K562 (cell line): ENCODE measurements at regions not wholly inside any gene's neighbourhood (a gene's known extent, or its start where the extent isn't known, plus 50 kb on each side); places are given as distances from the start of the nearest gene placed in this dataset.

Source experiments
- ATAC-seq: fragments of 200-7000 bp; cut with Tn5 transposase; 3 replicates; pipeline ENCODE4 v1.9.1; 2020; ENCODE audit warnings: moderate library complexity
- BruUV-seq: library from RNA; stranded (reverse); fragments of 400-500 nt; replicated peaks from 2 replicates; lab custom pipeline; 2021; lab: Mats Ljungman, UMichigan
- CTCF ChIA-PET: fragments of 300-600 bp; formaldehyde crosslinking; extraction: SDS; loops from one replicate; lab custom pipeline; 2021; ENCODE audit warnings: low intra/inter-chr PET ratio; lab: Yijun Ruan, JAX
- POLR2A ChIA-PET: fragments of 300-600, 350-650 bp; sonication (Branson Sonifier 250); formaldehyde crosslinking; extraction: SDS; loops from one replicate; lab custom pipeline; 2021; ENCODE audit warnings: antibody characterized with exemption, inconsistent platforms; lab: Yijun Ruan, JAX
- DNase-seq, 4 experiments: peaks; one replicate each; pipeline versions ENCODE4 v3.0.0 to v3.0.0-alpha.2; 2011 to 2018; ENCODE audit warnings: low spot score in 3 of 4, mixed read lengths in 3 of 4; ENCODE audit errors: extremely low read depth in 1 of 4
- FAIRE-seq: peaks from 2 replicates; lab custom pipeline; 2011; peaks lifted over from hg19 to GRCh38; lab: Jason Lieb, UNC
- H2AFZ ChIP-seq: 2 replicates; pipeline ENCODE4 v1.6.0; 2011; ENCODE audit warnings: low read depth, low read length, control low read depth, inconsistent platforms
- H3K27ac ChIP-seq: fragments of 200-600 bp; 3 replicates; pipeline ENCODE4 v1.8.0; 2011; ENCODE audit warnings: low read depth, mild to moderate bottlenecking, control low read depth, inconsistent platforms, low read length, moderate library complexity, mixed read lengths; ENCODE audit errors: extremely low read depth
- H3K27me3 ChIP-seq, 2 experiments: fragments of 300-600 bp in 1 of 2; 2 replicates in 1 of 2; 3 replicates in 1 of 2; pipeline versions ENCODE4 v1.6.0 to v1.8.0; 2011; ENCODE audit warnings: inconsistent platforms in 2 of 2, low read length in 2 of 2, mild to moderate bottlenecking in 1 of 2, mixed read lengths in 1 of 2, moderate library complexity in 1 of 2; ENCODE audit not compliant: control insufficient read depth in 2 of 2, insufficient read depth in 2 of 2
- H3K36me3 ChIP-seq: fragments of 300-600 bp; 3 replicates; pipeline ENCODE4 v1.8.0; 2011; ENCODE audit warnings: mild to moderate bottlenecking, low read length, inconsistent platforms; ENCODE audit not compliant: control insufficient read depth, insufficient read depth
- H3K4me1 ChIP-seq, 2 experiments: fragments of 200-600 bp in 1 of 2; replicated peaks in 1 of 2; 2 replicates in 1 of 2; 3 replicates in 1 of 2; pipeline versions ENCODE4 v1.5.1 to v1.8.0; 2011; ENCODE audit warnings: inconsistent platforms in 2 of 2, low read length in 2 of 2, mild to moderate bottlenecking in 1 of 2, mixed read lengths in 1 of 2, moderate library complexity in 1 of 2; ENCODE audit not compliant: control insufficient read depth in 2 of 2, insufficient read depth in 2 of 2
- H3K4me2 ChIP-seq: 2 replicates; pipeline ENCODE4 v1.6.1; 2011; ENCODE audit warnings: low read length, control low read depth, inconsistent platforms, mixed read lengths; ENCODE audit not compliant: insufficient read depth
- H3K4me3 ChIP-seq: fragments of 200-600 bp; sonication (generic), shearing (Covaris generic); 2 replicates; pipeline ENCODE4 v1.5.1; 2016; ENCODE audit warnings: control low read depth, inconsistent platforms
- H3K79me2 ChIP-seq: fragments of 200-600 bp; 3 replicates; pipeline ENCODE4 v1.8.0; 2011; ENCODE audit warnings: low read length, inconsistent platforms; ENCODE audit not compliant: control insufficient read depth, insufficient read depth
- H3K9ac ChIP-seq, 2 experiments: 2 replicates each; pipeline versions ENCODE4 v1.6.0 to v1.6.1; 2011; ENCODE audit warnings: low read depth in 2 of 2, low read length in 2 of 2, control low read depth in 1 of 2, inconsistent platforms in 1 of 2, mild to moderate bottlenecking in 1 of 2, mixed read lengths in 1 of 2; ENCODE audit not compliant: insufficient read depth in 1 of 2
- H3K9me1 ChIP-seq: one replicate; pipeline ENCODE4 v1.6.0; 2011; ENCODE audit warnings: inconsistent platforms, mild to moderate bottlenecking, low read length, moderate library complexity; ENCODE audit not compliant: control insufficient read depth, insufficient read depth
- H3K9me3 ChIP-seq: replicated peaks from 2 replicates; pipeline ENCODE4 v1.5.1; 2011; ENCODE audit warnings: low read depth, low read length, inconsistent platforms; ENCODE audit not compliant: control insufficient read depth, insufficient read depth
- H4K20me1 ChIP-seq: replicated peaks from 2 replicates; pipeline ENCODE4 v1.6.1; 2011; ENCODE audit warnings: low read length, inconsistent platforms, mixed read lengths; ENCODE audit not compliant: control insufficient read depth, insufficient read depth
- CEBPB ChIP-seq: fragments of 450-650 bp; IDR thresholded peaks from 2 replicates; pipeline ENCODE4 v1.6.1; 2016; ENCODE audit warnings: missing genetic modification characterization, missing compliant biosample characterization
- COPS2 ChIP-seq: fragments of 450-650 bp; conservative IDR thresholded peaks from 2 replicates; pipeline ENCODE4 v1.6.1; 2016; ENCODE audit warnings: mild to moderate bottlenecking, moderate library complexity
- CREM ChIP-seq: IDR thresholded peaks from 2 replicates; pipeline ENCODE4 v1.6.1; 2014; ENCODE audit warnings: antibody characterized with exemption, low read depth
- FOXM1 ChIP-seq, 2 experiments: fragments of 450-650 bp in 1 of 2; sonication (generic) in 1 of 2; formaldehyde crosslinking in 1 of 2; IDR thresholded peaks; 2 replicates each; pipeline versions ENCODE4 v1.6.1 to v1.9.0; 2017 to 2022; ENCODE audit warnings: low read depth in 2 of 2, mild to moderate bottlenecking in 2 of 2, missing genetic modification reagents in 1 of 2, moderate library complexity in 1 of 2
- FOXO4 ChIP-seq: fragments of 450-650 bp; formaldehyde crosslinking; IDR thresholded peaks from 2 replicates; pipeline ENCODE4 v1.4.0; 2020; ENCODE audit warnings: mild to moderate bottlenecking, moderate library complexity
- GATAD2B ChIP-seq: fragments of 450-650 bp; IDR thresholded peaks from 2 replicates; pipeline ENCODE4 v1.6.1; 2017; ENCODE audit warnings: mild to moderate bottlenecking, borderline replicate concordance
- NCOA4 ChIP-seq: fragments of 450-650 bp; IDR thresholded peaks from 2 replicates; pipeline ENCODE4 v1.6.1; 2018; ENCODE audit warnings: mild to moderate bottlenecking; ENCODE audit not compliant: partially characterized antibody
- PTBP1 ChIP-seq: fragments of 200-400 bp; formaldehyde crosslinking; IDR thresholded peaks from 2 replicates; pipeline ENCODE4 v1.6.1; 2017; ENCODE audit warnings: low read depth, low read length
- RAD51 ChIP-seq: fragments of 450-650 bp; IDR thresholded peaks from 2 replicates; pipeline ENCODE4 v1.7.1; 2016; ENCODE audit warnings: low read depth, mild to moderate bottlenecking, borderline replicate concordance
- SUPT5H ChIP-seq: fragments of 450-650 bp; IDR thresholded peaks from 2 replicates; pipeline ENCODE4 v1.6.1; 2016
- ZBTB5 ChIP-seq: fragments of 450-650 bp; IDR thresholded peaks from 2 replicates; pipeline ENCODE4 v1.6.1; 2017; ENCODE audit warnings: antibody characterized with exemption
- ZNF146 ChIP-seq: IDR thresholded peaks from one replicate; pipeline ENCODE4 v1.6.1; 2018; ENCODE audit warnings: missing compliant biosample characterization; ENCODE audit not compliant: unreplicated experiment
- ZNF507 ChIP-seq: conservative IDR thresholded peaks from 2 replicates; pipeline ENCODE4 v1.6.1; 2017; ENCODE audit warnings: missing genetic modification characterization, missing compliant biosample characterization
- WGBS: fragments of 100-300 bp; shearing (Covaris generic); methylation state at CpG from one replicate; pipeline ENCODE4 v1.1.6; 2016; ENCODE audit warnings: low coverage, mixed read lengths; ENCODE audit not compliant: insufficient coverage; ENCODE audit errors: missing lambda C conversion rate; 5-methylcytosine and 5-hydroxymethylcytosine counted together
- in situ Hi-C: fragments of 300-500 bp; cut with MboI; formaldehyde crosslinking; loops from 4 replicates; pipeline ENCODE4 v1.15.0; 2018; ENCODE audit warnings: inconsistent platforms, mixed read lengths
- intact Hi-C: fragments of 100-400 bp; cut with micrococcal nuclease; formaldehyde crosslinking; loops from 2 replicates; pipeline ENCODE4 v1.14.2; 2022
- TF ChIP-seq, protein P1 (sequence below): IDR thresholded peaks from 3 replicates; pipeline ENCODE4 v1.6.1; 2011; ENCODE audit warnings: borderline replicate concordance, mild to moderate bottlenecking; ENCODE audit not compliant: insufficient read length, insufficient read depth
- TF ChIP-seq, protein P2 (sequence below): fragments of 450-650 bp; IDR thresholded peaks from 2 replicates; pipeline ENCODE4 v1.6.1; 2014; ENCODE audit warnings: low read depth, mild to moderate bottlenecking, moderate library complexity, borderline replicate concordance

DNA sequence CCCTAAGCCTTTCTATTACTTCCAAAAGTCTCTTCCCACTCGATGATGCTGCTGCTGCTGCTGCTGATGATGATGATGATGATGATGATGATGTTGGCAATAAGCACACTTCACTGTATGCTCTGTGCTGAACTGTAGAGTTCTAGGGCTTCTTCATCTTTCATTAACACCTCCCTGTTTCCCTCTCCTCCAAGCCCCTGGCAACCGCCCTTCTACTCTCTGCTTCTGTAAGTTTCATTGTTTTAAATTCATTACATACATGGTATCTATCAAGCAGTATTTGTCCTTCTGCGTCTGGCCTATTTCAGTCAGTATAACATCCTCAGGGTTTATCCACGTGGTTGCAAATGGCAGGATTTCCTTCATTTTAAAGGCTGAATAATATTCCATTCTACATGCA, 100.2 kb downstream of the THBS2 start:
- Histone ChIP-seq H2AFZ (no peak overlapping the region), H3K79me2 (no peaks in the 10 kb centered on the region), H3K27ac (no peak overlapping the region), H3K27me3 (peaks cover 32 to 34% of the 10 kb centered on the region in 2 experiments), H3K4me2 (no peak overlapping the region), H3K9ac (no peak overlapping the region), H3K9me1 (no peaks in the 10 kb centered on the region), H3K9me3 (no peaks in the 10 kb centered on the region), H3K4me1 (no peaks in the 10 kb centered on the region), H4K20me1 (0 out of 2 replicates have a peak, but pooled peaks cover 4% of the 10 kb centered on the region), H3K4me3 (no peak overlapping the region), H3K36me3 (no peaks in the 10 kb centered on the region)
- no peak for TF ChIP-seq RAD51
- no peak for TF ChIP-seq PTBP1
- TF ChIP-seq CEBPB (tag), result no peak
- no peak for TF ChIP-seq ZBTB5
- TF ChIP-seq NCOA4, result no peak
- no peak for TF ChIP-seq SUPT5H
- no peak for TF ChIP-seq GATAD2B
- TF ChIP-seq FOXM1 (IDR thresholded peaks at IDR 0.05; ENCODE audit: low read depth), result no peak
- no peak for TF ChIP-seq FOXM1 (CRISPR knock-in tag; IDR thresholded peaks at IDR 0.05; ENCODE audit: low read depth)
- no peak for TF ChIP-seq CREM
- no peak for TF ChIP-seq ZNF507 (tag)
- no peak for TF ChIP-seq FOXO4 (CRISPR knock-in tag)
- TF ChIP-seq, protein P1, sequence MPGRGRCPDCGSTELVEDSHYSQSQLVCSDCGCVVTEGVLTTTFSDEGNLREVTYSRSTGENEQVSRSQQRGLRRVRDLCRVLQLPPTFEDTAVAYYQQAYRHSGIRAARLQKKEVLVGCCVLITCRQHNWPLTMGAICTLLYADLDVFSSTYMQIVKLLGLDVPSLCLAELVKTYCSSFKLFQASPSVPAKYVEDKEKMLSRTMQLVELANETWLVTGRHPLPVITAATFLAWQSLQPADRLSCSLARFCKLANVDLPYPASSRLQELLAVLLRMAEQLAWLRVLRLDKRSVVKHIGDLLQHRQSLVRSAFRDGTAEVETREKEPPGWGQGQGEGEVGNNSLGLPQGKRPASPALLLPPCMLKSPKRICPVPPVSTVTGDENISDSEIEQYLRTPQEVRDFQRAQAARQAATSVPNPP, result no peak
- TF ChIP-seq, protein P2, sequence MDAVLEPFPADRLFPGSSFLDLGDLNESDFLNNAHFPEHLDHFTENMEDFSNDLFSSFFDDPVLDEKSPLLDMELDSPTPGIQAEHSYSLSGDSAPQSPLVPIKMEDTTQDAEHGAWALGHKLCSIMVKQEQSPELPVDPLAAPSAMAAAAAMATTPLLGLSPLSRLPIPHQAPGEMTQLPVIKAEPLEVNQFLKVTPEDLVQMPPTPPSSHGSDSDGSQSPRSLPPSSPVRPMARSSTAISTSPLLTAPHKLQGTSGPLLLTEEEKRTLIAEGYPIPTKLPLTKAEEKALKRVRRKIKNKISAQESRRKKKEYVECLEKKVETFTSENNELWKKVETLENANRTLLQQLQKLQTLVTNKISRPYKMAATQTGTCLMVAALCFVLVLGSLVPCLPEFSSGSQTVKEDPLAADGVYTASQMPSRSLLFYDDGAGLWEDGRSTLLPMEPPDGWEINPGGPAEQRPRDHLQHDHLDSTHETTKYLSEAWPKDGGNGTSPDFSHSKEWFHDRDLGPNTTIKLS, result no peak
- TF ChIP-seq ZNF146 (CRISPR knock-in tag), result no peak
- no peak for TF ChIP-seq COPS2
- no TSS peak for BruUV-seq
- in situ Hi-C loops, result no loop called here
- DNase-seq (no peak), ATAC-seq (no peak), FAIRE-seq (no peak)
- POLR2A ChIA-PET, result interaction anchor here (0.9 to 1.3 kb wide), 2 partner anchors 9 to 15 kb away, joined by 3 to 4 read pairs; no protein-coding TSS in a partner anchor
- intact Hi-C loops, result no loop called here
- WGBS, result 0% methylated on average over 4 of the region's 4 CpGs
- CTCF ChIA-PET, result no interaction called here
